GM18520 (cell line): ENCODE measurements at regions not wholly inside any gene's neighbourhood (a gene's known extent, or its start where the extent isn't known, plus 50 kb on each side); places are given as distances from the start of the nearest gene placed in this dataset.
"Not testable (repeated sequence)": the region's sequence is repeated elsewhere in the genome, so short reads cannot be mapped to it uniquely, and the experiment has no call there.

Experiments used
- ATAC-seq: cut with Tn5 transposase; IDR thresholded peaks from one replicate; pipeline ENCODE4 v1.9.1; 2021; ENCODE audit not compliant: unreplicated experiment

DNA sequence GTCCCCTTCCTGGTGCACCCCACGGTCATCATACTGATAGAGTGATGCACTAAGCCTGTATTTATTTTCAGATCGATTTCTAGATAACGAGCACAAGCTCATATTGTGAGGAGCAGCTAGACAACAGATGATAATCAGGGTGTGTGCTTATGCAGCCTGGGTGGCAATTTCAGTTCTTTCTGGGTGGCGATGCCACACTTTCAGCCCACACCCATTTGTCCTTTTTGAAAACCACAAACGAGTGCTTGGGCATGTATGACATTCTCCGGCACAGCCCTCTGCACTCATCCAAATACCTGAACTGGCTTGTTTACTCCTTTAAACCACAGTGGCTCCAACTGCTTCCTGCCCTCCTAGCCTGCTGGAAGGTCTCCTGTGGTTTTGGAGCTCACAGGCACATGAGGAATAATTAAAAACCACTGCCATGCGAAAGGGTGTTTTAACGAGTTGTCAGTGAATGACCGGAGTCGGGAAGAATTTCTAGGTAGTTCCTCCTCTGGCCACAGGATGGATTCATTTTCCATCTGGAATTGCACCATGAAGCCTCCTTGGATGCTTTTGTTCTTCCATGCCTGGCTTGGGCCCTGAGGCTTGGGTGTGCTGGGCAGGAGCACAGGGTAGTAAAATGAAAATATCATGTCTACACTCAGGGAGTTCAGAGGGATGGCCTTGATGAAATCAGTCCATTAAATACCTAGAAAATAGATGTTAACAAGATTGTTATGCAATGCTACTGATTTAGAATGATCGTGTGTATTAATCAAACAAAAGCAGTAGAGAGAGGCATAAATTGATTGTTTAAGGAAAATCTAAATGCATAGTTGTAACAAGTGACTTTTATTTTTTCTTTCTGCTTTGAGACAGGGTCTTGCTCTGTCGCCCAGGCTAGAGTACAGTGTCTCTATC lies 52.4 kb upstream of the ITGB1 start:
- ATAC-seq: no peak

DNA sequence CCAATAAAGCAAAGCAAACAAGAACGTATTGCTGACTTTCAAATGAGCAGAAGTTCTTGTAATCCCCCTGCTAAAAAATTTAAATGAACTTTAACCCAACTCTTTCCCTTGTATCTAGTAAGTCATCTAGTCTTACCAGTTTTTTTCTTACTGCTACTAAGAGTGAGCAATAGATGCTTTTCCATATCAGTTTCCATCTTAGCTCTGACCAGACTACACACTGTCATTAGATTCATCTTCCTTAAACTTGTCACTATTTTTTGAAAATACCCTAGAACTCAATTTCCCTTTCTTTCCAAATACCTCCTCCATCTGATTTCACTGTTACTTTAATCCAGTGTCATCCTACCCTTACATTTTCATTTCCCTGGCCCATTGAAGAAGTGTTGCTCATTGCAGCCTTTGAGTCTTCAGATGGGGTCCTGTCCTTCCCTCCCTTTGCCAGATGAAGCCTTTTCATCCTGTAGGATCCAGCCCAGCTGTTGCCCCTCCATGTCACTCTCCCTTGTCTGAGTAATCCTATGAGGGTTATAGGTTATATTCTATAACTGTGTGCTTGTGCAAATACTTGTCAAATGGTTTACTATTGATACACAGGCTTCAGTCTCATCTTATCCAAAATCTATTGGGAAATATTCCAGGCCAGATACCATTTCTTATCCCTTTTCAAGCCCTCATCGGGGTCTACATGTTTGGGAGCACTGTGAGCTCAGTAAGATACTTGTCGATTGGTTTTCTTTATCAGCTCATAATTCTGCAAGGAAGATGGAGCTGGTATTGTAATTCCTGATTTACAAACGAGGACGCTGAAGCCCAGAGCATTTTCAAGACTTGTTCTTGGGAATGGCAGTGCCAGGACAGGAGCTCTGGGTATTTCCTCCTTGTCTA lies 51.5 kb upstream of the ITGB1 start:
- ATAC-seq: no peak

DNA sequence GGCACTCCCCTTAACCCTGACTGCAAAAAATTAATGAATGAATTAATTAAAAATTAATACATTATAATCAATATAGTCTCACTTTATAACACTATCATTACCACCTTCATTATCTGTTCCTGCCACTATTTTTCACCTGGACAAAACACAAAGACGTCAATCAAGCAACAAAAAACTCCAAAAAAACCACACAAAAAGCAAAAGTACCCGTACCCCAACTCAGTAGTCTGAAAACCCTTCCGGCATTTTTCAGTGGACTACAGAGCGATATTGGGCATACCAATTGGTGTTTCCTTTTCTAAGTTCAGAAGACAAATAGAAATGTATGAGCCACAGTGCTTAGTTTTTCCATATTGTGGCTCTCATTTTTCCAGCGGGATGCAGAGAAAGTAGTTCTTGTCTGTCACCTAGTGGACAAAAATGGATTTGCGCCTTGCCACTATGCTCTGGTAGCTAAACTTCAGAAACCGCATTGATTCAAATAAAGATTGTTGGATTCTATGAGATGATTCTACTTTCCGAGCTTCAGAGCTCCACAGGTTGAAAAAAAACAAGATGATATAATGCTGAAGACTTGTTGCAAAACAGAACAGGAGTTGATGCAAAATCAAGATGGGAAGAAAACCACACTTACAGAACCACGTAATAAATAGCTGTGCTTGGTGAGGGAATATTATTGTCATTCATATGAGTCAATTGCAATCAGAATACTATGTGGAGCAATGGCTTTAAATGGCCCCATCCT lies 50.6 kb upstream of the ITGB1 start:
- ATAC-seq: peak; percentile 53

DNA sequence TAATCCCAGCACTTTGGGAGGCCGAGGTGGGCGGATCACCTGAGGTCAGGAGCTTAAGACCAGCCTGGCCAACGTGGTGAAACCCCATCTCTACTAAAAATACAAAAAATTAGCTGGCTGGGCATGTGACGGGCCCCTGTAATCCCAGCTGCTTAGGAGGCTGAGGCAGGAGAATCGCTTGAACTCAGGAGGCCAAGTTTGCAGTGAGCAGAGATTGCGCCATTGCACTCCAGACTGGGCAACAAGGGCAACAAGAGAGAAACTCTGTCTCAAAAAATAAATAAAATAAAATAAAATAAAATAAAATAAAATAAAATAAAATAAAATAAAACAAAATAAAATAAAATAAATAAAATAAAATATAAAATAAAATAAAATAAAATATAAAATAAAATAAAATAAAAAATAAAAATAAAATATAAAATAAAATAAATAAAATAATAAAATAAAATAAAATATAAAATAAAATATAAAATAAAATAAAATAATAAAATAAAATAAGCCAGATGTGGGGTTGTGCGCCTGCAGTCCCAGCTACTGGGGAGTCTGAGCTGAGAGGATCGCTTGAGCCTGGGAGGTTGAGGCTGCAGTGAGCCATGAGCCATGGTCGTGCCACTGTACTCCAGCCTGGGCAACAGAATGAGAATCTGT lies 49.8 kb upstream of the ITGB1 start:
- not testable (repeated sequence) for ATAC-seq
